Karpas-422 (cell line): ENCODE measurements at regions not wholly inside any gene's neighbourhood (a gene's known extent, or its start where the extent isn't known, plus 50 kb on each side); places are given as distances from the start of the nearest gene placed in this dataset.
A peak's percentile ranks its signal among the peaks of the same experiment; 100 is the strongest.

Source experiments
- DNase-seq: peaks from one replicate; pipeline ENCODE4 v3.0.0-alpha.2; 2015
- H2AFZ ChIP-seq: fragments of 200-600 bp; sonication (generic); 2 replicates; pipeline ENCODE4 v1.6.1; 2014; ENCODE audit warnings: antibody characterized with exemption, low read length, mixed read lengths
- H3K27ac ChIP-seq: fragments of 200-600 bp; sonication (generic); 2 replicates; pipeline ENCODE4 v1.5.1; 2014; ENCODE audit warnings: mild to moderate bottlenecking, low read length, moderate library complexity
- H3K27me3 ChIP-seq: fragments of 200-600 bp; sonication (generic); 2 replicates; pipeline ENCODE4 v1.6.1; 2014; ENCODE audit warnings: low read length, mixed read lengths
- H3K36me3 ChIP-seq: fragments of 200-600 bp; sonication (generic); 2 replicates; pipeline ENCODE4 v1.6.1; 2014; ENCODE audit warnings: low read length, mixed read lengths; ENCODE audit not compliant: insufficient read depth
- H3K4me1 ChIP-seq: fragments of 200-600 bp; sonication (generic); 2 replicates; pipeline ENCODE4 v1.6.1; 2014; ENCODE audit warnings: mild to moderate bottlenecking, low read length, mixed read lengths
- H3K4me2 ChIP-seq: fragments of 200-600 bp; sonication (generic); 2 replicates; pipeline ENCODE4 v1.6.1; 2014; ENCODE audit warnings: low read length, low read depth, mild to moderate bottlenecking; ENCODE audit not compliant: poor library complexity, severe bottlenecking
- H3K4me3 ChIP-seq: fragments of 200-600 bp; sonication (generic); 2 replicates; pipeline ENCODE4 v1.5.1; 2014; ENCODE audit warnings: mild to moderate bottlenecking, antibody characterized with exemption, low read length, mixed read lengths
- H3K79me2 ChIP-seq: fragments of 200-600 bp; sonication (generic); 2 replicates; pipeline ENCODE4 v1.6.1; 2014; ENCODE audit warnings: mild to moderate bottlenecking, low read length, mixed read lengths
- H3K9ac ChIP-seq: fragments of 200-600 bp; sonication (generic); 2 replicates; pipeline ENCODE4 v1.6.0; 2014; ENCODE audit warnings: low read length
- H3K9me2 ChIP-seq: fragments of 200-600 bp; sonication (generic), shearing (Covaris generic); replicated peaks from 2 replicates; pipeline ENCODE4 v1.6.0; 2014; ENCODE audit warnings: mild to moderate bottlenecking, low read length, moderate library complexity; ENCODE audit not compliant: insufficient read depth
- H3K9me3 ChIP-seq: fragments of 300-700, 200-600 bp; sonication (generic); 2 replicates; pipeline ENCODE4 v1.6.1; 2014; ENCODE audit warnings: low read length, mixed read lengths
- H4K20me1 ChIP-seq: fragments of 200-600 bp; sonication (generic); 2 replicates; pipeline ENCODE4 v1.6.1; 2014; ENCODE audit warnings: mild to moderate bottlenecking, antibody characterized with exemption, low read length, low read depth; ENCODE audit not compliant: insufficient read depth

DNA sequence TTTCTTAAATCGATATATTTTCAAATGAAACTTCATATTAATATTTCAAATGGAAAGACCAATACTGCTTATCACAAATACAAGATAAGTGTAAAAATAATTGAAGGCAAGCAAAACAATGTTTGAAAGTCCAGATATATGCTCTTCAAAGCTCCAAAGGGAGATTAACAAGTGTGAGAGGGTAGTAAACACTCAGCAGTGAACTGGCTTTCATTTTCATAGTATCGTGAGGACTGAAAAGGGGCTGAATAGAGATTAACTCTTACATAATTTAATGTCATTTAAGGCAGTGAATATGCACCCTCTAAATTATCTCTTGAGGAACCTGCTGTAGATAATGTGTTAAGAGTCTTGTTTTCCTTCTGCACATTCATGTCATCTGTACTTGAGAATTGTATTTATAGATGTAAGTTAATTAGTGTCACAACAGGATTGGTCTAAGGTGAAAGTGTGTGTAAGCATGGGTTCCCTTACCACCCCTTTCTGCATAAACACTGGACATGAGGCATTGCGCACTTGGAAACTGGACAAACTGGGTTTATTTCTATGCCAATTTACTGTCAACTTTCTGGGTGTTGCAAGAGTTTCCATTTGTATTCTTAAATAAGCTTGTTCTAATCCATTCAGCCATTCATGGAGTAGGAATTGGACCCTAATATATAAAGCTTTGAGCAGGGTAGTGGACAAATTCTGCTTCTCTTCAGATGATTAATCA, 76.7 kb upstream of the SESTD1 start:
- Histone ChIP-seq H3K27ac (no peak overlapping the region), H3K27me3 (no peaks in the 10 kb centered on the region), H3K9ac (no peak overlapping the region), H3K36me3 (no peaks in the 10 kb centered on the region), H3K4me2 (no peak overlapping the region), H3K4me3 (no peak overlapping the region), H3K79me2 (no peaks in the 10 kb centered on the region), H4K20me1 (no peaks in the 10 kb centered on the region), H3K9me3 (no peaks in the 10 kb centered on the region), H3K9me2 (no peaks in the 10 kb centered on the region), H2AFZ (no peak overlapping the region), H3K4me1 (no peaks in the 10 kb centered on the region)
- DNase-seq, result no peak

DNA sequence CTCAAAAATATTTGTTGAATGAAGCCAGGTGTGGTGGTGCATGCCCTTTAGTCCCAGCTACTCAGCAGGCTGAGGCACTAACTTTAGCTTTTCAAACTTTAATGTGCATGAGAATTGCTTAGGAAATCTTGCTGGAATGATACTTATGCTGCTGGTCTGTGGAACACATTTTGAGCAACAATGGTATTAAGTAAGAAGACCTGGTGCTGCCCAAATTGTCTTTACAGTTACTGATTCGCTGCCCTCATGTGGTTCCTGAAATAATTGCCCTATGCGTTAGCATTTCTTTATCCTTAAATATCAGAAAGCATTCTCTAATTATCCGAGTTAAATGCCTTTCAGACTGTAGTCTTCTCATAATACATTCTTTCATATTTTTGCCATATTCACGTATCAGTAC, 76.0 kb upstream of the SESTD1 start:
- no peaks in the 10 kb centered on the region for H3K27me3 ChIP-seq
- H3K4me2 ChIP-seq, result no peak overlapping the region
- no peaks in the 10 kb centered on the region for H4K20me1 ChIP-seq
- no peak overlapping the region for H3K9ac ChIP-seq
- no peaks in the 10 kb centered on the region for H3K4me1 ChIP-seq
- H2AFZ ChIP-seq, result no peak overlapping the region
- H3K27ac ChIP-seq, result no peak overlapping the region
- H3K9me2 ChIP-seq, result no peaks in the 10 kb centered on the region
- H3K79me2 ChIP-seq, result no peaks in the 10 kb centered on the region
- H3K36me3 ChIP-seq, result no peaks in the 10 kb centered on the region
- DNase-seq, result no peak
- no peaks in the 10 kb centered on the region for H3K9me3 ChIP-seq
- no peak overlapping the region for H3K4me3 ChIP-seq

DNA sequence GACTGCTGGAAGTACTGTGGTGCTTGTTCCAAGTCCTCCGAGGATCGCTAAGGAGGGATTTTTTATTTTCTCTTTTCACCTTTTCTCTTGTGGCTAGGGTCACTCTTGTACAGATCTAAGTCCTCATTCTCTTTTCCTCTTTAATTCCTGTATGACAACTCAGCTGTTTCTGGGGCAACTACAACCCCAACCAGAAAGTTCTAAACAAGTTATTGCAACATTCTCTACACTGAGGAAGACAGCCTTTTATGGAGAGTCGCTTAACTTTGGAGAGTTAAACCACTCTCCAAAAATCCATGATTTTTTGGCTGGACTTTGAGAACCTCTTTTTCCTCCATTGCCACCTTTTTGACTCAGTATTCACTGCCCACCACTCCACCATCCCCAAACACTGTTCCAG, 74.0 kb upstream of the SESTD1 start:
- H3K79me2 ChIP-seq, result no peaks in the 10 kb centered on the region
- DNase-seq, result peak; percentile 21
- H3K9me3 ChIP-seq, result no peaks in the 10 kb centered on the region
- no peaks in the 10 kb centered on the region for H4K20me1 ChIP-seq
- no peak overlapping the region for H3K27ac ChIP-seq
- no peaks in the 10 kb centered on the region for H3K36me3 ChIP-seq
- H3K9me2 ChIP-seq, result no peaks in the 10 kb centered on the region
- no peak overlapping the region for H3K9ac ChIP-seq
- H3K4me1 ChIP-seq, result no peaks in the 10 kb centered on the region
- no peaks in the 10 kb centered on the region for H3K27me3 ChIP-seq
- no peak overlapping the region for H3K4me2 ChIP-seq
- no peak overlapping the region for H2AFZ ChIP-seq
- no peak overlapping the region for H3K4me3 ChIP-seq

DNA sequence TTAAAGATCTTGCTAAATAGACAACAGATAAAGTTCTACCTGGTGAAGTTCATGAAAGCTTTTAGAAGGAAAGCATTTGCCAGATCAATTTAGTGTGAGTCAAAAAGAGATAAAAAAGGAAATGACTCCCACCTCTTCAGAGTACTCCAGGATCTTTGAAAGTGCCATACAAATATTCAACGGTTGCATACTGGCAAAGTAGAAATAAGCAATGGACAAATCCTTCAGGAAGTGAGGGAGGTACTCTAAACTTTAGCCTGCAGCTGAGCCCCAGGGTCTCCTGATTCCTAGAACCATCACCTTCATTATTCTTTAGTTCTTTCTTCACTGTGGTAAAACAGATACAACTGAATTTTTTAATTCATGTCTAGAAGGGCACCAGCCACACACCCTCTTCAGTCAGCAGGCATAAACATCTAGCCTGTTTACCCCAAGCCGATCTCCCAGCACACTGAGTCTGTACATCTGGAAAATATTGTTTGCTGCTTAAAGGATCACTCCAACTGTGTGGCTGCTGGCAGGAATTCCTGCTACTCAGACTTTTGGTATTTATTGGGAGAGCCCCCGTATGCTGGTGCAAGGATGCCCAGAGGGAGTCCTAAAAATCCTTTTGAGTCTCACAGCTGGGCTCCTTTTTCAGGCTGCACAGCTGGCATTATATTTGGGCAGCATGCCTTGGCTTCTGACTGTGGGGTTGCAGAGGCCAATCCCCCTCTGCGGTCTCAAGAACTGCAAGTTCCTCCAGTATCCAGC, 72.3 kb upstream of the SESTD1 start:
- H3K36me3 ChIP-seq, result no peaks in the 10 kb centered on the region
- no peak overlapping the region for H3K27ac ChIP-seq
- H3K27me3 ChIP-seq, result no peaks in the 10 kb centered on the region
- no peaks in the 10 kb centered on the region for H3K9me2 ChIP-seq
- H3K9ac ChIP-seq, result no peak overlapping the region
- H3K79me2 ChIP-seq, result no peaks in the 10 kb centered on the region
- no peak overlapping the region for H3K4me2 ChIP-seq
- H3K4me1 ChIP-seq, result no peaks in the 10 kb centered on the region
- peak; percentile 20 for DNase-seq
- H3K4me3 ChIP-seq, result no peak overlapping the region
- H3K9me3 ChIP-seq, result no peaks in the 10 kb centered on the region
- no peak overlapping the region for H2AFZ ChIP-seq
- no peaks in the 10 kb centered on the region for H4K20me1 ChIP-seq

DNA sequence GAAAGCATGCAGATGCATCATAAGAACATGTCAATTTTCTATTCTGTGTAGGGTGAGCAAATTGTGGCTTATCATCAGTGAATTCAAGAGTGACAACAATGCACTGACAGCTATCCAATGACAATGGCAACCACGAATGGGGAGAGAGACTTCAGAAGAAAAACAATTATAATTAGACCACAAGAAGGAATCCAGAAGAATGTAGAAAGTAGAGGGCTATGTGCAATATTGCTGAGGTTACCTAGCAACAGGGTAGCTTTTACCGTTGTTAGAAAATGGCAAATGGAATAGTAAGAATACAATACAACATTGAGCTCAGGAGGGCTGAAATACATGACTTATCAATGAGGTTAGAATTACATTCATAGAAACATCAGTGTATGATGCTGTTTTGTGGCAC, 71.1 kb upstream of the SESTD1 start:
- DNase-seq, result no peak
- Histone ChIP-seq H2AFZ (no peak overlapping the region), H3K4me3 (no peak overlapping the region)

DNA sequence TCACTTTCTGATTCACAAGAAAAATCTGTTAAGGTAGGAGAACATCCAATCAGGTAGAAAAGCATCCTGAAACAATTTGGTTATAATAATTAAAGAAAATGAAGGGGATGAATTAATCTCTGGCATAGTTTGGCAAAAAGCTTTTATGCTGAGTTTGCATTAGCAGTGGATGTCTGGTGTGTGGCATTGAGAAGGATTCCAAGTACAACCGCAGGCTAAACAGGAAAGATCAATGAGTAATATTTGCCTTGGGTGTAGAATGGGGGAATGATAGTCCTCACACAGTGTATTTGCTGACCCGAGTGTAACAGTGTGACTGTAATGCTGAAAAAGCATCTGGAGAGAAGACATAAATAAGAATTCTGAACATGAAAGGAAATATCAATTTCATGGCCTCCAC, 68.3 kb upstream of the SESTD1 start:
- no peak overlapping the region for H3K4me3 ChIP-seq
- no peaks in the 10 kb centered on the region for H3K36me3 ChIP-seq
- H3K4me1 ChIP-seq, result no peaks in the 10 kb centered on the region
- no peak overlapping the region for H2AFZ ChIP-seq
- H4K20me1 ChIP-seq, result no peaks in the 10 kb centered on the region
- no peaks in the 10 kb centered on the region for H3K9me3 ChIP-seq
- H3K79me2 ChIP-seq, result no peaks in the 10 kb centered on the region
- DNase-seq, result no peak
- no peak overlapping the region for H3K4me2 ChIP-seq
- no peaks in the 10 kb centered on the region for H3K9me2 ChIP-seq
- no peaks in the 10 kb centered on the region for H3K27me3 ChIP-seq
- no peak overlapping the region for H3K9ac ChIP-seq
- H3K27ac ChIP-seq, result no peak overlapping the region

More for the DNA sequence above, 71.1 kb upstream of the SESTD1 start:
- no peaks in the 10 kb centered on the region for H3K9me3 ChIP-seq
- H4K20me1 ChIP-seq, result no peaks in the 10 kb centered on the region
- H3K27ac ChIP-seq, result no peak overlapping the region
- H3K9ac ChIP-seq, result no peak overlapping the region
- no peaks in the 10 kb centered on the region for H3K4me1 ChIP-seq
- no peaks in the 10 kb centered on the region for H3K27me3 ChIP-seq
- no peak overlapping the region for H3K4me2 ChIP-seq
- H3K36me3 ChIP-seq, result no peaks in the 10 kb centered on the region
- H3K79me2 ChIP-seq, result no peaks in the 10 kb centered on the region
- no peaks in the 10 kb centered on the region for H3K9me2 ChIP-seq

DNA sequence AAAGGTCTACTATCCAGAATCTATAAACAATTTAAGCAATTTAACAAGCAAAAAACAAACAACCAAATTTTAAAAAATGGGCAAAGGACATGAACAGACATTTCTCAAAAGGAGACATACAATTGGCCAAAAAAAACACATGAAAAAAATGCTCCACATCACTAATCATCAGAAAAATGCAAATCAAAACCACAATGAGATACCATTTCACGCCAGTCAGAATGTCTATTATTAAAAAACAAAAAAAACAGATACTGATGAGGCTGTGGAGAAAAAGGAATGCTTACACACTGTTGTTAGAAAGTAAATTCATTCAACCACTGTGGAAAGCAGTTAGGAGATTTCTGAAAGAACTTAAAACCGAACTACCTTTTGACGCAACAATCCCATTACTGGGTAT, 66.4 kb upstream of the SESTD1 start:
- DNase-seq, result no peak
- Histone ChIP-seq H3K4me2 (no peak overlapping the region), H3K36me3 (no peaks in the 10 kb centered on the region), H3K4me3 (no peak overlapping the region), H3K27ac (no peak overlapping the region), H3K9me2 (no peaks in the 10 kb centered on the region), H3K27me3 (no peaks in the 10 kb centered on the region), H3K79me2 (no peaks in the 10 kb centered on the region), H4K20me1 (no peaks in the 10 kb centered on the region), H2AFZ (no peak overlapping the region), H3K9ac (no peak overlapping the region), H3K4me1 (no peaks in the 10 kb centered on the region), H3K9me3 (no peaks in the 10 kb centered on the region)

DNA sequence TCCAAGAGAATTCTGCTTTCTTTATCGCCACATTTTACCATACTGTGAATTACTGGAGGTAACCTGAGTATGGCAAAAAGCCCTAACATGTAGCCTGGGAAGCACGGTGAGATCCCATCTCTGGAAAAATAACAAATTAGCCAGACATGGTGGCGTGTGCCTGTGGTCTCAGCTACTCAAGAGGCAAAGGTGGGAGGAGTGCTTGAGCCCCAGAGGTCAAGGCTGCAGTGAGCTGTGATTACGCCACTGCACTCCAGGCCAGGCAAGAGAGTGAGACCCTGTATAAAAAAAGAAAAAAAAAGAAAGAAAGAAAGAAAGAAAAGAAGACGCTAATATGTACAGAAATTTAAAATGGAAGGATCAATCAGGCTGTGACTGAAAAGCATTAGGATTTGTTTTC, 57.7 kb upstream of the SESTD1 start:
- Histone ChIP-seq H3K4me1 (no peaks in the 10 kb centered on the region), H3K4me2 (no peak overlapping the region), H3K79me2 (no peaks in the 10 kb centered on the region), H3K36me3 (no peaks in the 10 kb centered on the region), H3K27me3 (no peaks in the 10 kb centered on the region), H2AFZ (no peak overlapping the region), H3K9me2 (no peaks in the 10 kb centered on the region), H3K9ac (no peak overlapping the region), H3K4me3 (no peak overlapping the region), H4K20me1 (no peaks in the 10 kb centered on the region), H3K9me3 (no peaks in the 10 kb centered on the region), H3K27ac (no peak overlapping the region)
- DNase-seq, result no peak
